ENCODE measurements at regions not wholly inside any gene's neighbourhood (a gene's known extent, or its start where the extent isn't known, plus 50 kb on each side); places are given as distances from the start of the nearest gene placed in this dataset.

- no peak for TF ChIP-seq CHD1 (IDR thresholded peaks at IDR 0.05; ENCODE audit: low read depth, low read length)
Measured at GRCh38 chr7:19557726-19558465, 150.9 kb downstream of the POLR1F start (continued).

Data from H1 (cell line).